AG04450 (cell line): ENCODE measurements at regions not wholly inside any gene's neighbourhood (a gene's known extent, or its start where the extent isn't known, plus 50 kb on each side); places are given as distances from the start of the nearest gene placed in this dataset.

ENCODE experiments used
- CTCF ChIA-PET: fragments of 300-600, 350-600 bp; formaldehyde crosslinking; extraction: SDS; loops from one replicate; lab custom pipeline; 2022; ENCODE audit warnings: antibody characterized with exemption, inconsistent platforms; lab: Charles Lee
- POLR2A ChIA-PET: fragments of 350-600 bp; formaldehyde crosslinking; extraction: SDS; loops from one replicate; lab custom pipeline; 2021; ENCODE audit warnings: antibody characterized with exemption, inconsistent platforms; lab: Yijun Ruan, JAX
- DNase-seq: peaks from one replicate; pipeline ENCODE4 v3.0.0-alpha.2; 2011; ENCODE audit warnings: low read depth, low spot score
- H3K27ac ChIP-seq: one replicate; pipeline ENCODE4 v1.5.1; 2012; ENCODE audit warnings: low read depth, low read length, control low read depth
- H3K27me3 ChIP-seq: one replicate; pipeline ENCODE4 v1.6.0; 2012; ENCODE audit warnings: low read length; ENCODE audit not compliant: control insufficient read depth, insufficient read depth
- H3K4me3 ChIP-seq: 2 replicates; pipeline ENCODE4 v1.5.1; 2011; ENCODE audit warnings: mild to moderate bottlenecking, low read depth, low read length, control low read depth
- H3K9me3 ChIP-seq: 2 replicates; pipeline ENCODE4 v1.5.1; 2012; ENCODE audit warnings: low read length; ENCODE audit not compliant: control insufficient read depth, insufficient read depth
- CTCF ChIP-seq: IDR thresholded peaks from 2 replicates; pipeline ENCODE4 v1.5.1; 2011; ENCODE audit warnings: low read depth, low read length, control low read depth, inconsistent platforms

- H3K9me3 ChIP-seq: peaks cover 3% of the 10 kb centered on the region; the same call in 1 of the 2 replicates
- ChIA-PET POLR2A (no interaction called here), CTCF (no interaction called here)
- no peaks in the 10 kb centered on the region for H3K27me3 ChIP-seq
- no peak overlapping the region for H3K4me3 ChIP-seq
- no peak for TF ChIP-seq CTCF
- no peak overlapping the region for H3K27ac ChIP-seq
- no peak for DNase-seq
These were observed 289.4 kb downstream of the HINT1 start for GRCh38 chr5:130875656-130876055.

- Histone ChIP-seq H3K27ac (no peak overlapping the region), H3K9me3 (peaks cover 3% of the 10 kb centered on the region; the same call in 1 of the 2 replicates), H3K27me3 (no peaks in the 10 kb centered on the region), H3K4me3 (no peak overlapping the region)
- DNase-seq: no peak
- CTCF ChIA-PET: no interaction called here
- no peak for TF ChIP-seq CTCF
- POLR2A ChIA-PET: no interaction called here
These were observed 290.1 kb downstream of the HINT1 start for GRCh38 chr5:130874861-130875417.

- Histone ChIP-seq H3K9me3 (peaks cover 3% of the 10 kb centered on the region; the same call in 1 of the 2 replicates), H3K27ac (no peak overlapping the region), H3K4me3 (no peak overlapping the region), H3K27me3 (no peaks in the 10 kb centered on the region)
- no peak for DNase-seq
- TF ChIP-seq CTCF: peak; percentile 63
- ChIA-PET POLR2A (no interaction called here), CTCF (interaction anchor here (0.5 to 2.2 kb wide), 15 partner anchors 9 to 745 kb away, joined by 3 to 29 read pairs (median 4); no protein-coding TSS in a partner anchor)
These were observed 293.5 kb downstream of the HINT1 start for GRCh38 chr5:130871346-130872086.

GRCh38 chr5:130870691-130871090 is 294.4 kb downstream of the HINT1 start:
- ChIA-PET POLR2A (no interaction called here), CTCF (interaction anchor here (0.6 to 2.2 kb wide), 10 partner anchors 9 to 546 kb away, joined by 3 to 29 read pairs (median 5); no protein-coding TSS in a partner anchor)
- no peak for DNase-seq
- Histone ChIP-seq H3K9me3 (peaks cover 3% of the 10 kb centered on the region; the same call in 1 of the 2 replicates), H3K4me3 (no peak overlapping the region), H3K27me3 (no peaks in the 10 kb centered on the region), H3K27ac (no peak overlapping the region)
- no peak for TF ChIP-seq CTCF
